GM23248 (cell line): ENCODE measurements at regions not wholly inside any gene's neighbourhood (a gene's known extent, or its start where the extent isn't known, plus 50 kb on each side); places are given as distances from the start of the nearest gene placed in this dataset.

ENCODE experiments used
- EZH2 ChIP-seq: fragments of 200-600 bp; sonication (generic); IDR thresholded peaks from 2 replicates; pipeline ENCODE4 v1.6.1; 2018; ENCODE audit warnings: antibody characterized with exemption, mild to moderate bottlenecking; ENCODE audit not compliant: insufficient read depth, poor library complexity, severe bottlenecking
- EZH2phosphoT487 ChIP-seq: fragments of 200-600 bp; sonication (generic); IDR thresholded peaks from 2 replicates; pipeline ENCODE4 v1.6.1; 2018; ENCODE audit warnings: antibody characterized with exemption, moderate library complexity, mild to moderate bottlenecking, low read depth; ENCODE audit not compliant: insufficient read depth

- TF ChIP-seq EZH2 (no peak), EZH2phosphoT487 (no peak)
These were observed 443.5 kb downstream of the SOX6 start for GRCh38 chr11:15912825-15913224.
